ENCODE measurements at regions not wholly inside any gene's neighbourhood (a gene's known extent, or its start where the extent isn't known, plus 50 kb on each side); places are given as distances from the start of the nearest gene placed in this dataset.

- TF ChIP-seq CTCF (IDR thresholded peaks at IDR 0.05), result no peak
- no peak for TF ChIP-seq ZFX (IDR thresholded peaks at IDR 0.05; ENCODE audit: borderline replicate concordance)
Observed at GRCh38 chr4:86416081-86416480, 56.2 kb upstream of the MAPK10 start.
